HG03045 (cell line): ENCODE measurements at regions not wholly inside any gene's neighbourhood (a gene's known extent, or its start where the extent isn't known, plus 50 kb on each side); places are given as distances from the start of the nearest gene placed in this dataset.
"Not testable (repeated sequence)": the region's sequence is repeated elsewhere in the genome, so short reads cannot be mapped to it uniquely, and the experiment has no call there.

Experiments used
- ATAC-seq: cut with Tn5 transposase; IDR thresholded peaks from one replicate; pipeline ENCODE4 v1.9.1; 2021; ENCODE audit warnings: mild to moderate bottlenecking, moderate library complexity; ENCODE audit not compliant: unreplicated experiment

GRCh38 chr5:52255308-52255707 is 532.4 kb upstream of the ITGA1 start:
- no peak for ATAC-seq

- ATAC-seq = no peak
These were observed 524.9 kb upstream of the ITGA1 start for GRCh38 chr5:52262844-52263243.

GRCh38 chr5:52269401-52269800 is 518.3 kb upstream of the ITGA1 start:
- no peak for ATAC-seq

- ATAC-seq = no peak
These were observed 517.9 kb upstream of the ITGA1 start for GRCh38 chr5:52269859-52270258.

- ATAC-seq = no peak
These were observed 512.1 kb upstream of the ITGA1 start for GRCh38 chr5:52275639-52276038.

GRCh38 chr5:52277101-52277500 is 510.6 kb upstream of the ITGA1 start:
- no peak for ATAC-seq

- ATAC-seq = no peak
These were observed 505.1 kb upstream of the ITGA1 start for GRCh38 chr5:52282647-52283046.

GRCh38 chr5:52283221-52283620 is 504.5 kb upstream of the ITGA1 start:
- no peak for ATAC-seq

- no peak for ATAC-seq
These were observed 486.9 kb upstream of the ITGA1 start for GRCh38 chr5:52300703-52301372.

GRCh38 chr5:52304816-52305215 is 482.9 kb upstream of the ITGA1 start:
- ATAC-seq = not testable (repeated sequence)

- no peak for ATAC-seq
These were observed 459.4 kb upstream of the ITGA1 start for GRCh38 chr5:52328220-52328806.

- ATAC-seq = no peak
These were observed 456.0 kb upstream of the ITGA1 start for GRCh38 chr5:52331725-52332124.

GRCh38 chr5:52334367-52334766 is 453.3 kb upstream of the ITGA1 start:
- ATAC-seq = no peak

- no peak for ATAC-seq
These were observed 448.4 kb upstream of the ITGA1 start for GRCh38 chr5:52339285-52339684.

- no peak for ATAC-seq
These were observed 445.4 kb upstream of the ITGA1 start for GRCh38 chr5:52342361-52342760.

- no peak for ATAC-seq
These were observed 431.3 kb upstream of the ITGA1 start for GRCh38 chr5:52356311-52356918.

- no peak for ATAC-seq
These were observed 428.5 kb upstream of the ITGA1 start for GRCh38 chr5:52359261-52359660.

GRCh38 chr5:52360985-52361384 is 426.7 kb upstream of the ITGA1 start:
- ATAC-seq = no peak

GRCh38 chr5:52374286-52374685 is 413.4 kb upstream of the ITGA1 start:
- ATAC-seq = no peak

- ATAC-seq = no peak
These were observed 411.7 kb upstream of the ITGA1 start for GRCh38 chr5:52375969-52376368.

GRCh38 chr5:52376592-52376991 is 411.1 kb upstream of the ITGA1 start:
- no peak for ATAC-seq

- no peak for ATAC-seq
These were observed 409.5 kb upstream of the ITGA1 start for GRCh38 chr5:52378237-52378636.
